ENCODE measurements at regions not wholly inside any gene's neighbourhood (a gene's known extent, or its start where the extent isn't known, plus 50 kb on each side); places are given as distances from the start of the nearest gene placed in this dataset.
"Not testable (repeated sequence)": the region's sequence is repeated elsewhere in the genome, so short reads cannot be mapped to it uniquely, and the experiment has no call there.

DNA sequence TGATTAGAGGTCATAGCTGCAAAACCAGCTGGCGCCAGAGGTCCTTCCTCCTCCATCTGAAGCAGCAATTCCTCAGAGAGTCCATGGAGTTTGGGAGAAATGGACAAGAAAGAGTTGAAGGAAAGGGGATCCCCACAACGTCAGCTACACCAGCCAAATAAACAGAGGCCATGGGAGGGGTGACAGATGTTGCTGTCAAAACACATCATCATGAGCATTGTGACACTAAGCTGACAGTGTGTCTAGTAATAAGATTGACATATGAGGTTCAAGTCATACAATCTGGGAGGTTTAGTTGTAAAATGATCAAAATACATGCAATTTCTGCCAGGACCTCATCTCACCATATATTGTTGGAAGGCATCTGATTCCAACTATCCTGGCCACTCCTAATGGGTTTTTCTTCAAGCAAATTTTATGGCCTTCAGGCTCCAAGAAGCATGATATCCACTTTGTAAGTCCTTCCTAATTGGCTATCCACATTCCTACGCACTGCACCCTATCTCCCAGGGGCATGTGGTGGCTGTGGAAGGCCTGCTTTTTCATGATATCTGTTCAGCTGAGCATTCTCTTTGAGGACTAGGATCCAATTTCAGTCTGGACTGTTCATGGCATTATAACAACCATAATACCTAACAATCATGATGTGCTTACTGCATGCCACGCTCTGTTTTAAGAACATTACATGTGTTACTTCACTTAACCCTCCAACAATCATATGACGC lies 335.0 kb upstream of the ID2 start:
- no peak overlapping the region for H3K4me3 ChIP-seq (ENCODE audit: low read depth, low read length)
- TF ChIP-seq POLR2A (IDR thresholded peaks at IDR 0.05; ENCODE audit: extremely low read depth, insufficient read length) (no peak), MYC (IDR thresholded peaks at IDR 0.05; ENCODE audit: low read depth, low read length) (no peak)
- TF ChIP-seq, protein P1, sequence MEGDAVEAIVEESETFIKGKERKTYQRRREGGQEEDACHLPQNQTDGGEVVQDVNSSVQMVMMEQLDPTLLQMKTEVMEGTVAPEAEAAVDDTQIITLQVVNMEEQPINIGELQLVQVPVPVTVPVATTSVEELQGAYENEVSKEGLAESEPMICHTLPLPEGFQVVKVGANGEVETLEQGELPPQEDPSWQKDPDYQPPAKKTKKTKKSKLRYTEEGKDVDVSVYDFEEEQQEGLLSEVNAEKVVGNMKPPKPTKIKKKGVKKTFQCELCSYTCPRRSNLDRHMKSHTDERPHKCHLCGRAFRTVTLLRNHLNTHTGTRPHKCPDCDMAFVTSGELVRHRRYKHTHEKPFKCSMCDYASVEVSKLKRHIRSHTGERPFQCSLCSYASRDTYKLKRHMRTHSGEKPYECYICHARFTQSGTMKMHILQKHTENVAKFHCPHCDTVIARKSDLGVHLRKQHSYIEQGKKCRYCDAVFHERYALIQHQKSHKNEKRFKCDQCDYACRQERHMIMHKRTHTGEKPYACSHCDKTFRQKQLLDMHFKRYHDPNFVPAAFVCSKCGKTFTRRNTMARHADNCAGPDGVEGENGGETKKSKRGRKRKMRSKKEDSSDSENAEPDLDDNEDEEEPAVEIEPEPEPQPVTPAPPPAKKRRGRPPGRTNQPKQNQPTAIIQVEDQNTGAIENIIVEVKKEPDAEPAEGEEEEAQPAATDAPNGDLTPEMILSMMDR (IDR thresholded peaks at IDR 0.05; ENCODE audit: low read depth, low read length), result no peak
- TF ChIP-seq, protein P2, sequence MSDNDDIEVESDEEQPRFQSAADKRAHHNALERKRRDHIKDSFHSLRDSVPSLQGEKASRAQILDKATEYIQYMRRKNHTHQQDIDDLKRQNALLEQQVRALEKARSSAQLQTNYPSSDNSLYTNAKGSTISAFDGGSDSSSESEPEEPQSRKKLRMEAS (IDR thresholded peaks at IDR 0.05; ENCODE audit: low read depth, low read length), result no peak
- no peak for DNase-seq (ENCODE audit: low read depth)

DNA sequence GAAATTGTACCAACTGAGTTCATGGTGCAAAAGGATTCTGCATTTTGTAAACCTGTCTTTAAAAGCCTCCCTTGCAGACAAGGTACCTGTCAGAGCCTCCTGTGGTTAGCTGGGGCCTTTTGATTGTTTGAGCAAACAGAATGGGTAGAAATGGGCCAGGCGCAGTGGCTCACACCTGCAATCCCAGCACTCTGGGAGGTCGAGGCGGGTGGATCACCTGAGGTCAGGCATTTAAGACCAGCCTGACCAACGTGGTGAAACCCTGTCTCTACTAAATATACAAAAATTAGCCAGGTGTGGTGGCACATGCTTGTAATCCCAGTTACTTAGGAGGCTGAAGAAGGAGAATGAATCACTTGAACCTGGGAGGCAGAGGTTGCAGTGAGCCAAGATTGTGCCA lies 332.9 kb upstream of the ID2 start:
- not testable (repeated sequence) for H3K4me3 ChIP-seq (ENCODE audit: low read depth, low read length); DNase-seq (ENCODE audit: low read depth)

DNA sequence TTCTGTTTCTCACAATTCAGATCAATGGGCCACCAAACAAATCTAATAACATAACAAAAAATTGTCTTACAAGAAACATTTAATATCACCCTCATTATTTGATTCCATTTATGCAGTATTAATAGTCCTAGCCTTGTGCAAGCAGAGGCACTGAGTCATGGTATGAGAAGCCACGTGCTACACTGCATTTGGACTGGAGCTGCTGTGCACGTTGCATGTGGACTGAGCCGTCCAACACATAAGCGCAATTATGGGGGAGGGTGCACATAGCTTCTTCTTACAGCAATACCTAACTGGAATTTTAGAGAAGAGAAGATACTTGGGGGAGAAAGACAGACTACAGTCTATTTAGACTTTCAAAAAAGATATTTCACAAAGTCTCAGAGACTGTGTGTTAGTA lies 329.6 kb upstream of the ID2 start:
- peak; percentile 59 for DNase-seq (ENCODE audit: low read depth)
- H3K4me3 ChIP-seq (ENCODE audit: low read depth, low read length), result no peak overlapping the region
- TF ChIP-seq, protein P1 (IDR thresholded peaks at IDR 0.05; ENCODE audit: low read depth, low read length), result no peak
- TF ChIP-seq, protein P2 (IDR thresholded peaks at IDR 0.05; ENCODE audit: low read depth, low read length), result peak; percentile 37; the same call in 1 of the 2 replicates

DNA sequence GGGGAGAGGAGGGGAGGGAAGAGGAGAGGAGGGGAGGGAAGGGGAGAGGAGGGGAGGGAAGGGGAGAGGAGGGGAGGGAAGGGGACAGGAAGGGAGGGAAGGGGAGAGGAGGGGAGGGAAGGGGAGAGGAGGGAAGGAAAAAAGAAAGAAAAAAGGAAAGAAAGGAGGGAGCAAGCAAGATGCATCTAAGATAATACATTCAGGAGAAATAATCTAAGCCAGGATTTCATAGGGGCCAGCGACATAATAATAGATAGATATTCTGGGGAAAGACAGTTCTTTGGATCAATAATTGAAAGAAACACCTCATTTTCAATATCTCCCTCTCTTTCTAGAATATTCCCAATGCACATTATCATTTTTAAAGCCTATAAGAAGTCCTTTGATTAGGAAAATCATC lies 328.9 kb upstream of the ID2 start:
- no peak overlapping the region for H3K4me3 ChIP-seq (ENCODE audit: low read depth, low read length)
- TF ChIP-seq MYC (IDR thresholded peaks at IDR 0.05; ENCODE audit: low read depth, low read length), result no peak
- TF ChIP-seq POLR2A (IDR thresholded peaks at IDR 0.05; ENCODE audit: extremely low read depth, insufficient read length), result no peak
- TF ChIP-seq, protein P1 (IDR thresholded peaks at IDR 0.05; ENCODE audit: low read depth, low read length), result no peak
- TF ChIP-seq, protein P2 (IDR thresholded peaks at IDR 0.05; ENCODE audit: low read depth, low read length), result no peak
- DNase-seq (ENCODE audit: low read depth), result no peak

DNA sequence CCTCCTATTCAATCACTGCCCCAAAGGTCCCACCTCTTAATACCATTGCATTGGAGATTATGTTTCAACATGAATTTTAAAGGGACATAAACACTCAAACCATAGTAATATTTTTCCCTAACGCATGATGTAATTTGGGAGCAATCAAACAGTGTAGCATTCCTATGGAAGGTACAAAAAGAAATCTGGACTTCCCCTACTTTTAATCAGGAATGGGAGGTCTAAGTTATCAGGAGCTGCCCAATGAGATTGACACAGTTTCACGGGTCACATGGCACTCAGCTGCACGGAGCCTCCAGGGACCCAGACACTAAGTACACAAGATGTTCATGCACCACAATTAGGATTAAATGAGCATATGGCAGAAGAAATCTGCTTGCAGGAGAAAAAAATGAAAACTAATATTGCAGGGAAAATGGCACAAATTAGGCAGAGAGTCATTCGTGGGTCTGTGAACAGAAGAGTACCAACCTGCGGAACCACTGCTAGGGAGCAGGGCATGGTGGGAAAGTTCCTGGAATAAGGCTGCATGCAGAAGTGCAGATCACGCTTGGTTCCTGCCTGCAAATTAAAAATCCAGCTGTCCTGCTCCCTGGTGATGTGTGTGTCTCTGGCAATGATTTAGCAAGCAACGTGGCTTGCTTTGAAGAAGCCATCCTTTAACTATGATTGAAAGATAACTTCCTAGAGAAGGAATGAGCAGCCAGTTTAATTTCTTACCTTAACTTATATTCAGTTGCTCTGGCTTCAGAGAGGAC lies 326.6 kb upstream of the ID2 start:
- no peak for DNase-seq (ENCODE audit: low read depth)
- no peak overlapping the region for H3K4me3 ChIP-seq (ENCODE audit: low read depth, low read length)
- TF ChIP-seq POLR2A (IDR thresholded peaks at IDR 0.05; ENCODE audit: extremely low read depth, insufficient read length) (no peak), MYC (IDR thresholded peaks at IDR 0.05; ENCODE audit: low read depth, low read length) (no peak)
- TF ChIP-seq, protein P1 (IDR thresholded peaks at IDR 0.05; ENCODE audit: low read depth, low read length), result no peak
- TF ChIP-seq, protein P2 (IDR thresholded peaks at IDR 0.05; ENCODE audit: low read depth, low read length), result no peak

DNA sequence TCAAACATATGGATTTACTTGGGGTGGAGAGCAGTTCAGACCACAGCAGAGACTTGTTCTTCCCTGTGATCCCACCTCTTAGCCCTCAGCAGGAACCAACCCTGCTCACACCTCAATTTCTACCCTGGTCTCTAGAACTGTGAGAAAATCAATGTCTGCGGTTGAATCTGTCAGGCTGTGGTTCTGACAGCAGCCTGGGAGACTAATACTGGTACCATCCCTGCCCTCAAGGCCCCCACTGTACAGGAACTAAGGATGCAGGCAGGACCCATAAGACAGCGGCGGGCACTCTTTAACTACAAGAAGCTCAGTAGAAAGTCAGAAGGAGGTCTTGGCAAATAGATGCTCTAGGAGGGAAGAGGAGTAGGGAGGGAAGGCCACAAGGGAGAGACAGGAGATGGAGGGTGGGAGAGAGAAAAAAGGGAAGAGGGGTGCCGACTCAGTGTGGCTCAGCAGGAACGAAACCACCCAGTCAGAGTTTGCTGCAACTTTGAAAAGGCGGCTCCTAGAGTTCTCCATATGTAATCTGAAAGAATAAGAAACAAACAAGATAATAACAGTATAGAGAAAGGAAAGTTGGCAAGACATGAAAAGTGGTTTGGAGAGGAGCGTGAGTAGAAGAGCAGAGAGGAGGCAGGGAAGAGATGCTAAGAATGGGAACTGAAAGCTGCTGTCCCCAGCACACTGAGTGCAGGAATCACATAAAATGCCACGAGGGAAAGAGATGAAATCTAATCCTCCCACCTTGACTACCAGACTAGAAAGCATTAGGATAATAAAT lies 323.9 kb upstream of the ID2 start:
- DNase-seq (ENCODE audit: low read depth), result peak; percentile 17
- no peak overlapping the region for H3K4me3 ChIP-seq (ENCODE audit: low read depth, low read length)
- TF ChIP-seq MYC (IDR thresholded peaks at IDR 0.05; ENCODE audit: low read depth, low read length) (no peak), POLR2A (IDR thresholded peaks at IDR 0.05; ENCODE audit: extremely low read depth, insufficient read length) (no peak)
- TF ChIP-seq, protein P1 (IDR thresholded peaks at IDR 0.05; ENCODE audit: low read depth, low read length), result no peak
- TF ChIP-seq, protein P2 (IDR thresholded peaks at IDR 0.05; ENCODE audit: low read depth, low read length), result no peak

Measured in NB4 (cell line).